ENCODE measurements at regions not wholly inside any gene's neighbourhood (a gene's known extent, or its start where the extent isn't known, plus 50 kb on each side); places are given as distances from the start of the nearest gene placed in this dataset.
A peak's percentile ranks its signal among the peaks of the same experiment; 100 is the strongest.

GRCh38 chr19:31402529-31403316 is 53.5 kb upstream of the TSHZ3 start:
- H3K4me1 ChIP-seq (ENCODE audit: control insufficient read depth, insufficient read depth, low read length), result no peaks in the 10 kb centered on the region
- no peak overlapping the region for H3K27ac ChIP-seq (ENCODE audit: low read length)
- no peak overlapping the region for H3K4me3 ChIP-seq (ENCODE audit: low read length)
- no peak for DNase-seq
- 67% methylated on average over 2 of the region's 7 CpGs for WGBS (ENCODE audit: insufficient coverage)
- no peaks in the 10 kb centered on the region for H3K9me3 ChIP-seq (replicated peaks; ENCODE audit: control insufficient read depth, low read depth, low read length)
- no peaks in the 10 kb centered on the region for H3K36me3 ChIP-seq (ENCODE audit: control insufficient read depth, insufficient read depth, low read length)
- H3K27me3 ChIP-seq (ENCODE audit: control insufficient read depth, insufficient read depth, low read length), result no peaks in the 10 kb centered on the region

- Histone ChIP-seq H3K36me3 (ENCODE audit: control insufficient read depth, insufficient read depth, low read length) (no peaks in the 10 kb centered on the region), H3K4me3 (ENCODE audit: low read length) (no peak overlapping the region), H3K4me1 (ENCODE audit: control insufficient read depth, insufficient read depth, low read length) (peaks cover 8% of the 10 kb centered on the region), H3K27ac (ENCODE audit: low read length) (no peak overlapping the region), H3K27me3 (ENCODE audit: control insufficient read depth, insufficient read depth, low read length) (no peaks in the 10 kb centered on the region), H3K9me3 (replicated peaks; ENCODE audit: control insufficient read depth, low read depth, low read length) (no peaks in the 10 kb centered on the region)
- no peak for DNase-seq
- WGBS (ENCODE audit: insufficient coverage), result 100% methylated on average over 2 of the region's 4 CpGs
Observed at GRCh38 chr19:31406106-31406505, 56.9 kb upstream of the TSHZ3 start.

GRCh38 chr19:31408460-31409124 is 59.4 kb upstream of the TSHZ3 start:
- Histone ChIP-seq H3K4me1 (ENCODE audit: control insufficient read depth, insufficient read depth, low read length) (peaks cover 8% of the 10 kb centered on the region), H3K36me3 (ENCODE audit: control insufficient read depth, insufficient read depth, low read length) (no peaks in the 10 kb centered on the region), H3K27ac (ENCODE audit: low read length) (no peak overlapping the region), H3K9me3 (replicated peaks; ENCODE audit: control insufficient read depth, low read depth, low read length) (no peaks in the 10 kb centered on the region), H3K27me3 (ENCODE audit: control insufficient read depth, insufficient read depth, low read length) (no peaks in the 10 kb centered on the region), H3K4me3 (ENCODE audit: low read length) (no peak overlapping the region)
- WGBS (ENCODE audit: insufficient coverage), result 63% methylated on average over 3 of the region's 3 CpGs
- DNase-seq, result peak; percentile 43

- H3K27me3 ChIP-seq (ENCODE audit: control insufficient read depth, insufficient read depth, low read length), result no peaks in the 10 kb centered on the region
- no peak overlapping the region for H3K4me3 ChIP-seq (ENCODE audit: low read length)
- H3K27ac ChIP-seq (ENCODE audit: low read length), result no peak overlapping the region
- peaks cover 4% of the 10 kb centered on the region for H3K4me1 ChIP-seq (ENCODE audit: control insufficient read depth, insufficient read depth, low read length)
- DNase-seq, result no peak
- no peaks in the 10 kb centered on the region for H3K9me3 ChIP-seq (replicated peaks; ENCODE audit: control insufficient read depth, low read depth, low read length)
- H3K36me3 ChIP-seq (ENCODE audit: control insufficient read depth, insufficient read depth, low read length), result no peaks in the 10 kb centered on the region
- 84% methylated on average over 5 of the region's 8 CpGs for WGBS (ENCODE audit: insufficient coverage)
Observed at GRCh38 chr19:31413353-31413752, 64.1 kb upstream of the TSHZ3 start.

- Histone ChIP-seq H3K27me3 (ENCODE audit: control insufficient read depth, insufficient read depth, low read length) (no peaks in the 10 kb centered on the region), H3K27ac (ENCODE audit: low read length) (no peak overlapping the region), H3K9me3 (replicated peaks; ENCODE audit: control insufficient read depth, low read depth, low read length) (no peaks in the 10 kb centered on the region), H3K4me3 (ENCODE audit: low read length) (no peak overlapping the region), H3K36me3 (ENCODE audit: control insufficient read depth, insufficient read depth, low read length) (no peaks in the 10 kb centered on the region), H3K4me1 (ENCODE audit: control insufficient read depth, insufficient read depth, low read length) (no peaks in the 10 kb centered on the region)
- no CpG with 5 or more reads among the region's 2 CpGs for WGBS (ENCODE audit: insufficient coverage)
- no peak for DNase-seq
Observed at GRCh38 chr19:31415322-31415721, 66.1 kb upstream of the TSHZ3 start.

GRCh38 chr19:31416548-31416947 is 67.3 kb upstream of the TSHZ3 start:
- Histone ChIP-seq H3K27me3 (ENCODE audit: control insufficient read depth, insufficient read depth, low read length) (no peaks in the 10 kb centered on the region), H3K4me1 (ENCODE audit: control insufficient read depth, insufficient read depth, low read length) (no peaks in the 10 kb centered on the region), H3K9me3 (replicated peaks; ENCODE audit: control insufficient read depth, low read depth, low read length) (no peaks in the 10 kb centered on the region), H3K36me3 (ENCODE audit: control insufficient read depth, insufficient read depth, low read length) (no peaks in the 10 kb centered on the region), H3K27ac (ENCODE audit: low read length) (no peak overlapping the region), H3K4me3 (ENCODE audit: low read length) (no peak overlapping the region)
- no CpG with 5 or more reads among the region's 2 CpGs for WGBS (ENCODE audit: insufficient coverage)
- DNase-seq, result no peak

- Histone ChIP-seq H3K4me1 (ENCODE audit: control insufficient read depth, insufficient read depth, low read length) (peaks cover 5% of the 10 kb centered on the region), H3K27me3 (ENCODE audit: control insufficient read depth, insufficient read depth, low read length) (peaks cover 2% of the 10 kb centered on the region), H3K4me3 (ENCODE audit: low read length) (no peak overlapping the region), H3K27ac (ENCODE audit: low read length) (no peak overlapping the region), H3K36me3 (ENCODE audit: control insufficient read depth, insufficient read depth, low read length) (no peaks in the 10 kb centered on the region), H3K9me3 (replicated peaks; ENCODE audit: control insufficient read depth, low read depth, low read length) (no peaks in the 10 kb centered on the region)
- DNase-seq, result no peak
- 65% methylated on average over 5 of the region's 6 CpGs for WGBS (ENCODE audit: insufficient coverage)
Observed at GRCh38 chr19:31418055-31418454, 68.8 kb upstream of the TSHZ3 start.

- H3K27me3 ChIP-seq (ENCODE audit: control insufficient read depth, insufficient read depth, low read length), result peaks cover 2% of the 10 kb centered on the region
- WGBS (ENCODE audit: insufficient coverage), result 75% methylated on average over 1 of the region's 8 CpGs
- H3K9me3 ChIP-seq (replicated peaks; ENCODE audit: control insufficient read depth, low read depth, low read length), result no peaks in the 10 kb centered on the region
- H3K27ac ChIP-seq (ENCODE audit: low read length), result no peak overlapping the region
- no peaks in the 10 kb centered on the region for H3K36me3 ChIP-seq (ENCODE audit: control insufficient read depth, insufficient read depth, low read length)
- no peak overlapping the region for H3K4me3 ChIP-seq (ENCODE audit: low read length)
- DNase-seq, result no peak
- H3K4me1 ChIP-seq (ENCODE audit: control insufficient read depth, insufficient read depth, low read length), result peaks cover 5% of the 10 kb centered on the region
Observed at GRCh38 chr19:31418692-31419430, 69.6 kb upstream of the TSHZ3 start.

- Histone ChIP-seq H3K27ac (ENCODE audit: low read length) (no peak overlapping the region), H3K36me3 (ENCODE audit: control insufficient read depth, insufficient read depth, low read length) (no peaks in the 10 kb centered on the region), H3K9me3 (replicated peaks; ENCODE audit: control insufficient read depth, low read depth, low read length) (no peaks in the 10 kb centered on the region), H3K4me3 (ENCODE audit: low read length) (no peak overlapping the region), H3K4me1 (ENCODE audit: control insufficient read depth, insufficient read depth, low read length) (peaks cover 5% of the 10 kb centered on the region), H3K27me3 (ENCODE audit: control insufficient read depth, insufficient read depth, low read length) (peaks cover 2% of the 10 kb centered on the region)
- WGBS (ENCODE audit: insufficient coverage), result 64% methylated on average over 2 of the region's 11 CpGs
- DNase-seq, result no peak
Observed at GRCh38 chr19:31419871-31420445, 70.7 kb upstream of the TSHZ3 start.

GRCh38 chr19:31421082-31421481 is 71.8 kb upstream of the TSHZ3 start:
- peaks cover 2% of the 10 kb centered on the region for H3K27me3 ChIP-seq (ENCODE audit: control insufficient read depth, insufficient read depth, low read length)
- H3K9me3 ChIP-seq (replicated peaks; ENCODE audit: control insufficient read depth, low read depth, low read length), result no peaks in the 10 kb centered on the region
- H3K4me1 ChIP-seq (ENCODE audit: control insufficient read depth, insufficient read depth, low read length), result peaks cover 5% of the 10 kb centered on the region
- no peak overlapping the region for H3K27ac ChIP-seq (ENCODE audit: low read length)
- no peak for DNase-seq
- H3K36me3 ChIP-seq (ENCODE audit: control insufficient read depth, insufficient read depth, low read length), result no peaks in the 10 kb centered on the region
- WGBS (ENCODE audit: insufficient coverage), result 20% methylated on average over 1 of the region's 6 CpGs
- H3K4me3 ChIP-seq (ENCODE audit: low read length), result no peak overlapping the region

Measured in muscle of leg (tissue), 3 donors.